ENCODE measurements at regions not wholly inside any gene's neighbourhood (a gene's known extent, or its start where the extent isn't known, plus 50 kb on each side); places are given as distances from the start of the nearest gene placed in this dataset.
A peak's percentile ranks its signal among the peaks of the same experiment; 100 is the strongest.
"Not testable (repeated sequence)": the region's sequence is repeated elsewhere in the genome, so short reads cannot be mapped to it uniquely, and the experiment has no call there.

- DNase-seq, result no peak
Measured at GRCh38 chr4:79739912-79740311, 331.9 kb upstream of the GK2 start.

- DNase-seq, result no peak
Measured at GRCh38 chr4:79723507-79723906, 315.5 kb upstream of the GK2 start.

GRCh38 chr4:79700356-79700755 lies 292.3 kb upstream of the GK2 start:
- DNase-seq, result no peak

GRCh38 chr4:79697444-79697843 lies 289.4 kb upstream of the GK2 start:
- DNase-seq, result no peak

GRCh38 chr4:79696534-79696933 lies 288.5 kb upstream of the GK2 start:
- not testable (repeated sequence) for DNase-seq

- DNase-seq, result no peak
Measured at GRCh38 chr4:79695848-79696247, 287.8 kb upstream of the GK2 start.

GRCh38 chr4:79689740-79690139 lies 281.7 kb upstream of the GK2 start:
- DNase-seq, result no peak

GRCh38 chr4:79688691-79689090 lies 280.7 kb upstream of the GK2 start:
- no peak for DNase-seq

- DNase-seq, result no peak
Measured at GRCh38 chr4:79687006-79687405, 279.0 kb upstream of the GK2 start.

- DNase-seq, result no peak
Measured at GRCh38 chr4:79685542-79685941, 277.5 kb upstream of the GK2 start.

GRCh38 chr4:79684516-79684915 lies 276.5 kb upstream of the GK2 start:
- DNase-seq, result no peak

- DNase-seq, result peak; percentile 0
Measured at GRCh38 chr4:79682801-79683530, 274.9 kb upstream of the GK2 start.

GRCh38 chr4:79682161-79682560 lies 274.1 kb upstream of the GK2 start:
- no peak for DNase-seq

GRCh38 chr4:79679859-79680258 lies 271.8 kb upstream of the GK2 start:
- no peak for DNase-seq

GRCh38 chr4:79678472-79679202 lies 270.6 kb upstream of the GK2 start:
- DNase-seq, result no peak

GRCh38 chr4:79676705-79677104 lies 268.7 kb upstream of the GK2 start:
- DNase-seq, result no peak

GRCh38 chr4:79674906-79675305 lies 266.9 kb upstream of the GK2 start:
- DNase-seq, result not testable (repeated sequence)

- no peak for DNase-seq
Measured at GRCh38 chr4:79673898-79674297, 265.9 kb upstream of the GK2 start.

GRCh38 chr4:79673377-79673776 lies 265.3 kb upstream of the GK2 start:
- DNase-seq, result no peak

- DNase-seq, result no peak
Measured at GRCh38 chr4:79666875-79667274, 258.8 kb upstream of the GK2 start.

- no peak for DNase-seq
Measured at GRCh38 chr4:79666112-79666511, 258.1 kb upstream of the GK2 start.

GRCh38 chr4:79663865-79664264 lies 255.8 kb upstream of the GK2 start:
- no peak for DNase-seq

GRCh38 chr4:79663141-79663540 lies 255.1 kb upstream of the GK2 start:
- DNase-seq, result no peak

GRCh38 chr4:79662651-79663050 lies 254.6 kb upstream of the GK2 start:
- no peak for DNase-seq

- no peak for DNase-seq
Measured at GRCh38 chr4:79661196-79661595, 253.2 kb upstream of the GK2 start.

Measured in NCI-H2029 (cell line).